Activated CD4-positive, alpha-beta T cell treated with anti-CD3 and anti-CD28 coated beads for 36 hours (primary cell): ENCODE measurements at regions not wholly inside any gene's neighbourhood (a gene's known extent, or its start where the extent isn't known, plus 50 kb on each side); places are given as distances from the start of the nearest gene placed in this dataset.

Source experiments
- ATAC-seq: fragments of 200-7000 bp; cut with Tn5 transposase; one replicate; pipeline ENCODE4 v1.10.0; 2021; ENCODE audit warnings: mild to moderate bottlenecking, moderate library complexity
- CTCF ChIA-PET: fragments of 350-600 bp; sonication (Branson Sonifier 250); formaldehyde crosslinking; loops from one replicate; lab custom pipeline; 2021; ENCODE audit warnings: antibody characterized with exemption; lab: Charles Lee
- POLR2A ChIA-PET: fragments of 350-600 bp; sonication (Branson Sonifier 250); formaldehyde crosslinking; loops from one replicate; lab custom pipeline; 2021; ENCODE audit warnings: antibody characterized with exemption, inconsistent platforms; lab: Charles Lee
- DNase-seq: peaks from one replicate; pipeline ENCODE4 v3.0.0-alpha.2; 2020
- H3K27ac Mint-ChIP-seq: one replicate; pipeline ENCODE4 v1.8.0; 2021; ENCODE audit warnings: mixed read lengths
- H3K27me3 Mint-ChIP-seq: one replicate; pipeline ENCODE4 v1.8.0; 2021; ENCODE audit warnings: mixed read lengths
- H3K36me3 Mint-ChIP-seq: one replicate; pipeline ENCODE4 v1.8.0; 2021; ENCODE audit warnings: low read depth, mixed read lengths
- H3K4me1 Mint-ChIP-seq: one replicate; pipeline ENCODE4 v1.8.0; 2021; ENCODE audit warnings: mixed read lengths
- H3K4me3 Mint-ChIP-seq: one replicate; pipeline ENCODE4 v1.8.0; 2021; ENCODE audit warnings: mild to moderate bottlenecking, moderate library complexity, mixed read lengths
- H3K9me3 Mint-ChIP-seq: one replicate; pipeline ENCODE4 v1.8.0; 2021; ENCODE audit warnings: low read depth, mixed read lengths
- intact Hi-C, 2 experiments: fragments of 100-400 bp; cut with DNase I in 1 of 2; cut with micrococcal nuclease in 1 of 2; formaldehyde crosslinking; loops; one replicate each; pipeline versions ENCODE4 v1.14.2 to v1.15.1; 2022 to 2024; cut with DNase I, micrococcal nuclease

- intact Hi-C loops: no loop called here
- CTCF ChIA-PET: no interaction called here
Measured at GRCh38 chr13:111881700-111882099, 185.2 kb upstream of the SOX1 start.

GRCh38 chr13:111882351-111882750, 184.6 kb upstream of the SOX1 start:
- ChIA-PET CTCF (no interaction called here), POLR2A (no interaction called here)
- Mint-ChIP-seq H3K4me3 (no peak overlapping the region), H3K27ac (no peak overlapping the region), H3K9me3 (no peaks in the 10 kb centered on the region), H3K27me3 (peaks cover 7% of the 10 kb centered on the region), H3K36me3 (no peaks in the 10 kb centered on the region), H3K4me1 (no peaks in the 10 kb centered on the region)
- ATAC-seq (no peak), DNase-seq (no peak)
- intact Hi-C loops: no loop called here

More at GRCh38 chr13:111881700-111882099, 185.2 kb upstream of the SOX1 start:
- Mint-ChIP-seq H3K27me3 (peaks cover 8% of the 10 kb centered on the region), H3K4me3 (no peak overlapping the region), H3K36me3 (no peaks in the 10 kb centered on the region), H3K4me1 (no peaks in the 10 kb centered on the region), H3K9me3 (no peaks in the 10 kb centered on the region), H3K27ac (no peak overlapping the region)
- POLR2A ChIA-PET: no interaction called here
- no peak for DNase-seq
- no peak for ATAC-seq

GRCh38 chr13:111883571-111884343, 183.2 kb upstream of the SOX1 start:
- no peaks in the 10 kb centered on the region for H3K9me3 Mint-ChIP-seq
- no peak for ATAC-seq
- no peaks in the 10 kb centered on the region for H3K36me3 Mint-ChIP-seq
- no peak overlapping the region for H3K27ac Mint-ChIP-seq
- peaks cover 9% of the 10 kb centered on the region for H3K27me3 Mint-ChIP-seq
- no peaks in the 10 kb centered on the region for H3K4me1 Mint-ChIP-seq
- no peak for DNase-seq
- POLR2A ChIA-PET: no interaction called here
- no peak overlapping the region for H3K4me3 Mint-ChIP-seq
- intact Hi-C loops: no loop called here
- CTCF ChIA-PET: no interaction called here

GRCh38 chr13:111886217-111886945, 180.6 kb upstream of the SOX1 start:
- H3K27ac Mint-ChIP-seq: no peak overlapping the region
- no peaks in the 10 kb centered on the region for H3K4me1 Mint-ChIP-seq
- DNase-seq (no peak), ATAC-seq (no peak)
- H3K4me3 Mint-ChIP-seq: no peak overlapping the region
- H3K36me3 Mint-ChIP-seq: no peaks in the 10 kb centered on the region
- intact Hi-C loops: no loop called here
- CTCF ChIA-PET: no interaction called here
- POLR2A ChIA-PET: no interaction called here
- H3K27me3 Mint-ChIP-seq: peaks cover 17% of the 10 kb centered on the region
- peaks cover 4% of the 10 kb centered on the region for H3K9me3 Mint-ChIP-seq

- no peaks in the 10 kb centered on the region for H3K4me1 Mint-ChIP-seq
- ChIA-PET POLR2A (no interaction called here), CTCF (no interaction called here)
- ATAC-seq (no peak), DNase-seq (no peak)
- peaks cover 8% of the 10 kb centered on the region for H3K9me3 Mint-ChIP-seq
- intact Hi-C loops: no loop called here
- H3K4me3 Mint-ChIP-seq: no peak overlapping the region
- H3K27me3 Mint-ChIP-seq: peaks cover 40% of the 10 kb centered on the region
- H3K27ac Mint-ChIP-seq: no peak overlapping the region
- no peaks in the 10 kb centered on the region for H3K36me3 Mint-ChIP-seq
Measured at GRCh38 chr13:111893071-111893606, 173.8 kb upstream of the SOX1 start.

- ATAC-seq: no peak
- ChIA-PET CTCF (no interaction called here), POLR2A (no interaction called here)
- H3K36me3 Mint-ChIP-seq: no peaks in the 10 kb centered on the region
- H3K4me3 Mint-ChIP-seq: no peak overlapping the region
- intact Hi-C loops: no loop called here
- H3K27ac Mint-ChIP-seq: no peak overlapping the region
- peaks cover 8% of the 10 kb centered on the region for H3K9me3 Mint-ChIP-seq
- peaks cover 40% of the 10 kb centered on the region for H3K27me3 Mint-ChIP-seq
- no peaks in the 10 kb centered on the region for H3K4me1 Mint-ChIP-seq
- DNase-seq: no peak
Measured at GRCh38 chr13:111893607-111894443, 173.1 kb upstream of the SOX1 start.

- POLR2A ChIA-PET: no interaction called here
- Mint-ChIP-seq H3K4me3 (no peak overlapping the region), H3K4me1 (no peaks in the 10 kb centered on the region), H3K9me3 (peaks cover 5% of the 10 kb centered on the region), H3K36me3 (no peaks in the 10 kb centered on the region), H3K27me3 (peaks cover 37% of the 10 kb centered on the region), H3K27ac (no peak overlapping the region)
- CTCF ChIA-PET: no interaction called here
- ATAC-seq (no peak), DNase-seq (no peak)
- intact Hi-C loops: no loop called here
Measured at GRCh38 chr13:111895896-111896821, 170.8 kb upstream of the SOX1 start.

- ChIA-PET CTCF (no interaction called here), POLR2A (no interaction called here)
- no peak for ATAC-seq
- Mint-ChIP-seq H3K9me3 (peaks cover 4% of the 10 kb centered on the region), H3K27me3 (peaks cover 30% of the 10 kb centered on the region), H3K4me1 (no peaks in the 10 kb centered on the region), H3K36me3 (no peaks in the 10 kb centered on the region), H3K4me3 (no peak overlapping the region), H3K27ac (no peak overlapping the region)
- intact Hi-C loops: no loop called here
- DNase-seq: no peak
Measured at GRCh38 chr13:111897178-111897845, 169.6 kb upstream of the SOX1 start.

GRCh38 chr13:111897846-111898215, 169.1 kb upstream of the SOX1 start:
- CTCF ChIA-PET: no interaction called here
- DNase-seq: no peak
- POLR2A ChIA-PET: no interaction called here
- no peaks in the 10 kb centered on the region for H3K4me1 Mint-ChIP-seq
- ATAC-seq: no peak
- H3K4me3 Mint-ChIP-seq: no peak overlapping the region
- peaks cover 25% of the 10 kb centered on the region for H3K27me3 Mint-ChIP-seq
- H3K36me3 Mint-ChIP-seq: no peaks in the 10 kb centered on the region
- no peak overlapping the region for H3K27ac Mint-ChIP-seq
- intact Hi-C loops: no loop called here
- peaks cover 4% of the 10 kb centered on the region for H3K9me3 Mint-ChIP-seq

- CTCF ChIA-PET: no interaction called here
- H3K9me3 Mint-ChIP-seq: peaks cover 4% of the 10 kb centered on the region
Measured at GRCh38 chr13:111898956-111899713, 167.8 kb upstream of the SOX1 start.

More at GRCh38 chr13:111898956-111899713, 167.8 kb upstream of the SOX1 start:
- no peaks in the 10 kb centered on the region for H3K4me1 Mint-ChIP-seq
- H3K36me3 Mint-ChIP-seq: no peaks in the 10 kb centered on the region
- intact Hi-C loops: no loop called here
- POLR2A ChIA-PET: no interaction called here
- peaks cover 16% of the 10 kb centered on the region for H3K27me3 Mint-ChIP-seq
- no peak overlapping the region for H3K27ac Mint-ChIP-seq
- DNase-seq (no peak), ATAC-seq (no peak)
- no peak overlapping the region for H3K4me3 Mint-ChIP-seq
